Activated T-cell treated with anti-CD3 and anti-CD28 coated beads, Interleukin-2, amount 50 U/mL, for 72 hours (primary cell): ENCODE measurements at regions not wholly inside any gene's neighbourhood (a gene's known extent, or its start where the extent isn't known, plus 50 kb on each side); places are given as distances from the start of the nearest gene placed in this dataset.
A peak's percentile ranks its signal among the peaks of the same experiment; 100 is the strongest.

Experiments used
- ATAC-seq, 2 donors: fragments of 150-1000 bp; cut with Tn5 transposase; replicated peaks in 1 of 2; 2 replicates each; pipeline ENCODE4 v1.10.0; 2021; ENCODE audit warnings: moderate library complexity in 2 of 2, mild to moderate bottlenecking in 1 of 2
- DNase-seq, 2 donors: peaks; one replicate each; pipeline ENCODE4 v3.0.0; 2021 to 2022; ENCODE audit warnings: mixed read lengths in 1 of 2
- H3K27ac Mint-ChIP-seq: one replicate; pipeline ENCODE4 v1.8.0; 2022; ENCODE audit warnings: mild to moderate bottlenecking, moderate library complexity, mixed read lengths
- H3K27me3 Mint-ChIP-seq: one replicate; pipeline ENCODE4 v1.8.0; 2022; ENCODE audit warnings: low read depth, mixed read lengths
- H3K36me3 Mint-ChIP-seq, 2 donors: one replicate each; pipeline ENCODE4 v1.8.0; 2022; ENCODE audit warnings: mixed read lengths in 2 of 2, mild to moderate bottlenecking in 1 of 2; ENCODE audit not compliant: insufficient read depth in 2 of 2
- H3K4me1 Mint-ChIP-seq: one replicate; pipeline ENCODE4 v1.8.0; 2022; ENCODE audit warnings: low read depth, mixed read lengths
- H3K4me3 Mint-ChIP-seq, 2 donors: one replicate each; pipeline ENCODE4 v1.8.0; 2022; ENCODE audit warnings: mild to moderate bottlenecking in 2 of 2, mixed read lengths in 2 of 2, moderate library complexity in 2 of 2
- H3K9me3 Mint-ChIP-seq, 2 donors: one replicate each; pipeline ENCODE4 v1.8.0; 2022; ENCODE audit warnings: mixed read lengths in 2 of 2

DNA sequence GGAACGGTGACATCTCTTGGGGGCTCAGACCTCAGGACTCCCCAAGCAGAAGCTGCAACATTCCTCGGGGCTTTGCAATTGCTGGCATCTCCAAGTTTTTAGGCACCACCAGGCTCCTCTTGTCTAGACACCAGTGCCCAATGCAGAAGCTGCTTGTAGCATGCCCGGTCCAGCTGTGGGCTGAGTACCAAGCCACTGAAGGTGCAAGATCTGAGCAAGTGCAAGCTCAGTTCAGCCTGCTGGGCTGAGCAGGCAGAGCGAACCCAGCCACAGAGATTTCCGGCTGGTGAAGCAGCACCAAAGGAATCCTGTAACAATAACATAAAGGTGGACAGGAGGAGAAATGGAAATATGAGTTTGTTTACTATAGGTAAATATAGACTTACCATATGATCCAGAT, 995.4 kb upstream of the B3GALT2 start:
- Mint-ChIP-seq H3K9me3 (no peaks in the 10 kb centered on the region), H3K4me3 (no peak overlapping the region), H3K27me3 (no peaks in the 10 kb centered on the region), H3K27ac (no peak overlapping the region), H3K4me1 (no peaks in the 10 kb centered on the region), H3K36me3 (no peaks in the 10 kb centered on the region)
- ATAC-seq (no peak), DNase-seq (no peak)

DNA sequence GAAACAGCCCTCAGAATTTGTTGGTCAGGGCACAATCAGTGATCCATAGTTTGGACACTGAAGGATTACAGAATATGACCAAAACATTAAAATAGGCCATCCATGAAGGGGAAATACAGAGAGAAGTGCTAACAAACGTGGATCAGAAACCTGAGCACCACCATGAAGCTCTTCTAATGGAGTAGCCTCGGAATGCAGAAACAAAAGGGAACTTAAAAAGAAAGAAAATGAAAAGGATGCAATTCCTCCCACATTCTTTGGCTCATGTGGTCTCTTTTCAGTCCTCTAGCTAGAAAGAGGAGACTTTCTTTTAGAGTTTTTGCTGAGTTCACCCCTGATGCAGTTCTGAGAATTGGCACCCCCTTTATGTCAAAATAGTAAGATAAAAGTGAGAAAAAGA, 989.8 kb upstream of the B3GALT2 start:
- Mint-ChIP-seq H3K9me3 (peaks cover 0 to 1% of the 10 kb centered on the region in 2 donors), H3K27me3 (no peaks in the 10 kb centered on the region), H3K4me1 (no peaks in the 10 kb centered on the region), H3K36me3 (peaks cover 0 to 2% of the 10 kb centered on the region in 2 donors), H3K27ac (no peak overlapping the region), H3K4me3 (no peak overlapping the region)
- DNase-seq (no peak), ATAC-seq (no peak)

DNA sequence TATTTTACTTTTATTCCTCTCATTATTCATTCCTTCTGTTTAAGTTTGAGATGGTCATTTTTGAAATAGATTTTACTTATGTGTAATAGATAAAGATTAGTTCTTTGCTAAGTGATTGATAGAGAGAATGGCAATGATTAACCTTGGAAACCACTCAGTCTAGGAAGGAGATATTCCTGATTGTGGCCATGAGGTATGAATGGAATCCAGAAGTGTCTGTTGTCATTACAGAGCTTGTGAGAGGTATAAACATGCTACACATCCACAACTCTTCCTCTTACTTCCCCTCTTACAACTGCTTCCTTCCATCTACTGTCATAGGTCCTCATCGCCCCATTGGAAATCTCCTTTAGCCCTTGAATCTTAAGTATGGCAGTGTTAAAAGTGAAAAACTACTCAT, 988.8 kb upstream of the B3GALT2 start:
- Mint-ChIP-seq H3K27ac (no peak overlapping the region), H3K36me3 (peaks cover 0 to 2% of the 10 kb centered on the region in 2 donors), H3K27me3 (no peaks in the 10 kb centered on the region), H3K4me3 (no peak overlapping the region), H3K4me1 (no peaks in the 10 kb centered on the region), H3K9me3 (peaks cover 0 to 4% of the 10 kb centered on the region in 2 donors)
- ATAC-seq (no peak), DNase-seq (no peak)

DNA sequence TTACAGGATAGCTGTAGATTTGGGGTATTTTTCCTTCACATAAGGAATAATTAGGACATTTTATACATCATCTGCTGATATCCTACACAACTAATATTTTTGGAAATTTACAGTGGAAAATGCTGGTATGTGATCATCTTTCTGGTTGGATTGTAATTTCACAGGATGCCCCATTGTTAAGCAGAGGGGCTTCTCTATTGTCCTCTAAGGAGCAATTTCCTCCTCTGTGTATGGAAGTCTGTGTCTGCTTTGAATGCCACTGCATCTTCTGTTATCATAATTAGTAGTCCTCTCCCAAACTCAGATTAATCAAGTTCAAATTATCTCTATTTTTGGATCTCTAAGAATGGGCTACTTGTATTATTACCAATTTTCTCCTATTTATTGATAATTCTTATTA, 988.1 kb upstream of the B3GALT2 start:
- Mint-ChIP-seq H3K4me1 (no peaks in the 10 kb centered on the region), H3K4me3 (no peak overlapping the region), H3K9me3 (peaks cover 0 to 4% of the 10 kb centered on the region in 2 donors), H3K36me3 (peaks cover 0 to 2% of the 10 kb centered on the region in 2 donors), H3K27me3 (no peaks in the 10 kb centered on the region), H3K27ac (no peak overlapping the region)
- DNase-seq: no peak
- ATAC-seq: no peak

DNA sequence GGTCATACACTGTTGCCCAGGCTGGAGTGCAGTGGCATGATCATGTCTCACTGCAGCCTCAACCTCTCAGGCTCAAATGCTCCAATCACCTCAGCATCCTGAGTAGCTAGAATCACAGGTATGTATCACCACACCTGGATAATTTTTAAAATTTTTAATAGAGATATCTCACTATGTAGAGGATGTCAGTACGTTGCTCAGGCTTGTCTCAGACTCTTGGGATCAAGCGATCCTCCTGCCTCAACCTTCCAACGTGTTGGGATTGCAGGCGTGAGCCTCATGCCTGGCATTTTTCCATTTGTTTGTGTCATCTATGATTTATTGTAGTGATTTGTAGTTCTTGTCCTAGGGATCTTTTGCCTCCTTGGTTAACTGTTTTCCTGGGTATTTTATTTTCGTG, 985.2 kb upstream of the B3GALT2 start:
- Mint-ChIP-seq H3K36me3 (peaks cover 0 to 2% of the 10 kb centered on the region in 2 donors), H3K27me3 (no peaks in the 10 kb centered on the region), H3K4me3 (no peak overlapping the region), H3K27ac (peak overlapping the region; percentile 6), H3K4me1 (no peaks in the 10 kb centered on the region), H3K9me3 (peaks cover 2 to 4% of the 10 kb centered on the region in 2 donors)
- no peak for DNase-seq
- ATAC-seq: no peak

DNA sequence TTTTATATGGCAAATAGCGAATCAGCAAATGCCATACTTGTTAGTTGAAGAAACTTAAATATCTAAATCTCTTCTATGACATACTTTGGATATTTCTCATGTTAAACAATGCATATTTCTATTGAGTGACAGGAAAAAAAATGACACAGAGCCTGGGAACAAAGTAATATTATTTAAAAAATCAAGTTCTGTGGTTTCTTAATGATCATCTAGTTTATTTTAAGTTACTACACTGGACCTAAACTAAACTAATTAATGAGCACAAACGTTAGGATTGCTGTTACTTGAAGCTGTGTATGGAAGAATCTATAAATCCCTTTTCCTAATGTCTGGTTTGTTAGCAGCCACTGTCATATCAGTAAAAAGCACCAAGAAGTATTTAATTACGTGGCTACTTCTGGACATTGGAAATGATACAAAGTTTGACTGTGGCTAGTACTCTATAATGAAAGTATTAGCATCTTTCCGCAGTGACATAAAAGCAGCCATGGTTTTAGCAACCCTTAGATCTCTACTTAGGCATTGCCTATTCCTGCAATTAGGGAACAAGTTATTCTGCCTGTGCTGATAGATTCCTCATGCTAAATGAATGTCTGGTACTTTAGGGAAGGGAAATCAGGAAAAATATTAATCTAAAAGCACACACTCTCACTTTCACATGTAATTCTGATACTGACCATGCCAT, 981.7 kb upstream of the B3GALT2 start:
- H3K9me3 Mint-ChIP-seq: peaks cover 2 to 3% of the 10 kb centered on the region in 2 donors
- no peak for DNase-seq
- no peaks in the 10 kb centered on the region for H3K4me1 Mint-ChIP-seq
- peaks cover 0 to 2% of the 10 kb centered on the region in 2 donors for H3K36me3 Mint-ChIP-seq
- no peak overlapping the region for H3K4me3 Mint-ChIP-seq
- H3K27ac Mint-ChIP-seq: no peak overlapping the region
- no peaks in the 10 kb centered on the region for H3K27me3 Mint-ChIP-seq
- ATAC-seq: no peak

DNA sequence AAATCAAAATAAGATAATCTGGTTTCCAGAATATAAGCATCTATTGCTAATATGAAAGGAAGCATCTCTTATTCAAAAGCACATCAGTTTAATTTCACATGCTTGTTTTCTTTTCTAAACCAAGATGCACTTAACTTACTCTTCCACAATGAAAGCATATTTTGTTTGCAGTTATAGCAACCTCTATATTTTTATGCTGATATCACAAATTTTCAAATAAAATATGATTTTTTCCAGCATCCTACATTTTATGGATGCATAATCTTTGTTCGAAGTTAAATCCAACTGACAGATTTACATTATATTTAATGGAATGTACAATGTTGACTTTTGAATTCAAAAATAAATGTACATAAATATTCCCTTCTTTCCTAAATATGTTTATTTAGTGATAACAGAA, 978.3 kb upstream of the B3GALT2 start:
- Mint-ChIP-seq H3K4me1 (no peaks in the 10 kb centered on the region), H3K4me3 (no peak overlapping the region), H3K27me3 (no peaks in the 10 kb centered on the region), H3K9me3 (peaks cover 0 to 2% of the 10 kb centered on the region in 2 donors), H3K36me3 (no peaks in the 10 kb centered on the region), H3K27ac (no peak overlapping the region)
- DNase-seq (no peak), ATAC-seq (no peak)

DNA sequence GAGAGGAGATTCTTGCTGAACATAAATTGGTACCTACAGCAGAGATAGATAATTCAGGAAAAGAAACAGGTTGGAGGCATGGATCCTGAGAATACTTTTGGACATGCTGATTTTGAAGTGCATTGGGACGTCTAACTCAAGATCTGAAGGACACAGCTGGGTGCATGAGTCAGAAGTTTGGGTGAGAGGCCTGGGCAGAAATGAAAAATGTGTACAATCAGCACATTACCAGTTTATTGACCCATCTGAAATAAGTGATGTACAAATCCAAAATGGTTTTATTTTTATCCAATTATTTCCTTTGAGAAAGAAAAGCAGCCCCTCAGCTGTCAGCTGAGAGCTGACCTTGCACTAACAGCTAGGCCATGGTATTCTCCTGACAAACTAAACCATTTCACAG, 975.2 kb upstream of the B3GALT2 start:
- Mint-ChIP-seq H3K4me1 (no peaks in the 10 kb centered on the region), H3K9me3 (peaks cover 2 to 3% of the 10 kb centered on the region in 2 donors), H3K36me3 (peaks cover 0 to 4% of the 10 kb centered on the region in 2 donors), H3K27me3 (no peaks in the 10 kb centered on the region), H3K4me3 (no peak overlapping the region), H3K27ac (no peak overlapping the region)
- ATAC-seq: no peak
- DNase-seq: no peak

DNA sequence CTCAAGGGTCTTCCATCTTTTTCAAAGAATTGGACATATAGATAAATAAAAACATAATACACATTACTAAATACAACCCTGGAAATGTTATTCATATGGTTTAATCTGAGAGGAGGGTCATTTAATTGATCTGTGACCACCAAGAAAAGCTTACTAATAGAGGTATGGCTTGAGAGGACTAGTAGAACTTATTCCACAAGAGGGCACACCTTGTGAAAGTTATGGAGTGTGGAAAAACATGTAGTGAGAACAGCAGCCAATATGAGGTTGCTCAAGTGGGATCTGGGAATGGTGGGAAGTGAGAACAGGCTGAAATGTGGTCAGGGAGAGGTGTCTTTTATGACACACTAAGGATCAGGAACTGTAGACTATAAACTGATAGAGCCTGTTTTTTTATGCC, 973.5 kb upstream of the B3GALT2 start:
- Mint-ChIP-seq H3K27ac (no peak overlapping the region), H3K9me3 (peaks cover 2 to 3% of the 10 kb centered on the region in 2 donors), H3K27me3 (no peaks in the 10 kb centered on the region), H3K36me3 (peaks cover 0 to 4% of the 10 kb centered on the region in 2 donors), H3K4me1 (no peaks in the 10 kb centered on the region), H3K4me3 (no peak overlapping the region)
- DNase-seq (no peak), ATAC-seq (no peak)

DNA sequence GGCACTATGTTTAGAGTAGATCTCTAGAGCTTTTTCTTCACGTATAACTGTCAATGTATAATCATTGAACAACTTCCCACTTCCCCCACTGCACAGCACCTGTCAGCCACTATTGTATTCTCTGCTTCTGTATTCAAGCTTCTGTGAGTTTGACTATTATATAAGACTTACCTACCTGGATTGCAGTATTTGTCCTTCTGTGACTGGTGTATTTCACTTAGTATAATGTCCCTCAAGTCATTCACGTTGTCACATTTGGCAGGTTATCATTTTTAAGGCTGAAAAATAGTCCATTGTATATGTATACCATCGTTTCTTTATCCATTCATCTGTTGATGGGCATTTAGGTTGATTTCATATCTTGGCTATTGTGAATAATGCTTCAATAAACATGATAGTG, 969.5 kb upstream of the B3GALT2 start:
- H3K27me3 Mint-ChIP-seq: no peaks in the 10 kb centered on the region
- peaks cover 6% of the 10 kb centered on the region for H3K4me1 Mint-ChIP-seq
- H3K4me3 Mint-ChIP-seq: no peak overlapping the region
- H3K9me3 Mint-ChIP-seq: peaks cover 2 to 3% of the 10 kb centered on the region in 2 donors
- ATAC-seq (no peak), DNase-seq (no peak)
- peaks cover 0 to 4% of the 10 kb centered on the region in 2 donors for H3K36me3 Mint-ChIP-seq
- no peak overlapping the region for H3K27ac Mint-ChIP-seq

DNA sequence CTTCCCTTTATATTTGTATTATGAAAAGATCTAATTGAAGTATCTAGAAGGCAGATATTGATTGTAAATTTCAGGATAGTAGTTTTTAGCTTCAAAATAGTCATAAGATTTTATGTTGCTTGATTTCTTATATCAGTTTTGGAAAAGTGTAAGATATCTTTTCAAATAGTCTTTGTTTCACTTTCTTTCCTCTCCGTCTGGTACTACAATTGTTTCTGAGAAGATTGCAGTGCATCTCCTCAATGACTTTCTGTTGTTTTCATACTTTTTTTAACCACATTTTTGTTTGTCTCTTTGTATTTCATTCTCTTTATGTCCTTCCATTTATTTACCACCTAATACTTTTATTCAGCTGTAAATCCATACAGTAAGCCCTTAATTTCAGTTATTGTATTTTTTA, 964.6 kb upstream of the B3GALT2 start:
- Mint-ChIP-seq H3K36me3 (no peaks in the 10 kb centered on the region), H3K27me3 (no peaks in the 10 kb centered on the region), H3K4me1 (peaks cover 10% of the 10 kb centered on the region), H3K27ac (peak overlapping the region; percentile 95), H3K4me3 (peak overlapping the region; percentile 67 to 92), H3K9me3 (no peaks in the 10 kb centered on the region)
- DNase-seq (no peak), ATAC-seq (no peak)

DNA sequence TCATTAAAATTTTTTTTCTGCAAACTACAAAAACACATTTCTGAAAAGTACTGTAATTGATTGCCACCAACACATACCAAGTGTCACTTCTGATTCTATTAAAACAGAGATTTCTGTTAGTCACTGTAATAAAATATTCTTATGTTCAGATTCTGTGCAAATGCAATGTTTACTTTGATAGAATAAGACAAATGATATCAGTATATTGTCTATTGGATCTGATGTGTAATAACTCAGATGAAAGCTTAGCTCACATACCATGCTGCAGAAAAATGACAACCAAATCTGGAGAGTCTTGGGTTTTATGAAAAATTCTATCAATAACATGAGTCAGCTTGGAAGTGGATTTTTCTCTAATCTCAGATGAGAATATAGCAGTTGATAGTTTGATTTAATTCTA, 963.8 kb upstream of the B3GALT2 start:
- H3K27ac Mint-ChIP-seq: no peak overlapping the region
- H3K9me3 Mint-ChIP-seq: no peaks in the 10 kb centered on the region
- no peak for DNase-seq
- H3K4me1 Mint-ChIP-seq: peaks cover 10% of the 10 kb centered on the region
- no peak overlapping the region for H3K4me3 Mint-ChIP-seq
- ATAC-seq: no peak
- no peaks in the 10 kb centered on the region for H3K36me3 Mint-ChIP-seq
- no peaks in the 10 kb centered on the region for H3K27me3 Mint-ChIP-seq

DNA sequence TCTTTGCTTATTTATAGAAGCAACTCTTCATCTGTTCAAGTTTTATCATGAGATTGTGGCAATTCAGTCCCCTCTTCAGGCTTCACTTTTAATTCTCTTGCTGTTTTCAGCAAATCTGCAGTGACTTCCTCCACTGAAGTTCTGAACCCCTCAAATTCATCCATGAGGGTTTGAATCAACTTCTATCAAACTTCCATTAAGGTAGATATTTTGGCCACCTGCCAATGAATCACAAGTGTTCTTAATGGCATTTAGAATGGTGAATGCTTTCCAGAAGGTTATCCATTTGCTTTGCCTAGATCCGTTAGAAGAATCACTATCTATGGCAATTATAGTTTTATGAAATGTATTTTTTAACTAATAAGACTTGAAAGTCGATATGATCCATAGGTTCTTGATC, 946.7 kb upstream of the B3GALT2 start:
- Mint-ChIP-seq H3K4me3 (no peak overlapping the region), H3K27ac (no peak overlapping the region), H3K4me1 (peaks cover 8% of the 10 kb centered on the region), H3K9me3 (no peaks in the 10 kb centered on the region), H3K27me3 (no peaks in the 10 kb centered on the region), H3K36me3 (no peaks in the 10 kb centered on the region)
- DNase-seq (no peak), ATAC-seq (no peak)

DNA sequence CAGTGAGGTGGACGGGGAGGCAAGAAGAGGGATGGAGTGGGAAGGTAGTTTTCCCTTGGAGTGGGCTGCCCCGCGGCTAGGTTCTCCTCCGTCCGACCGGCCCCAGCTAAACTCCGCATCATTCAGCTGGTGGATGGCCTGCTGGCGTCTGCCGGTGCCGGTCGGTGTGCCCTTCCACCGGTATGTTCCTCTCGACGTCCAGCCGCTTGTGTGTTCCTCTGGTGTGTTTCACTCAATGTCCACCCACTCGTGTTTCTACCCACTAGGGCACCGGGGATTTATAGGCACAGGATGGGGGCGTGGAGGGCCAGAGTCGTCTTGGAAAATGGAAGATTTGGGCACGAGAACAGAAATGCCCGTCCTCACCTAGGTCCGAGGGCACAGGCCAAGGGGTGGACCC, 931.7 kb upstream of the B3GALT2 start:
- ATAC-seq (no peak), DNase-seq (no peak)
- Mint-ChIP-seq H3K9me3 (peaks cover 0 to 1% of the 10 kb centered on the region in 2 donors), H3K36me3 (no peaks in the 10 kb centered on the region), H3K27me3 (no peaks in the 10 kb centered on the region), H3K4me1 (no peaks in the 10 kb centered on the region), H3K4me3 (no peak overlapping the region), H3K27ac (no peak overlapping the region)
